Glutamatergic neuron (in vitro differentiated cells): ENCODE measurements at regions not wholly inside any gene's neighbourhood (a gene's known extent, or its start where the extent isn't known, plus 50 kb on each side); places are given as distances from the start of the nearest gene placed in this dataset.

Experiments used
- DNase-seq: peaks from one replicate; pipeline ENCODE4 v3.0.0; 2022
- H3K27ac Mint-ChIP-seq: one replicate; pipeline ENCODE4 v1.8.0; 2020; ENCODE audit warnings: mild to moderate bottlenecking, mixed read lengths, inconsistent platforms; ENCODE audit not compliant: unreplicated experiment
- H3K27me3 Mint-ChIP-seq: one replicate; pipeline ENCODE4 v1.8.0; 2020; ENCODE audit warnings: mild to moderate bottlenecking, moderate library complexity, mixed read lengths, inconsistent platforms; ENCODE audit not compliant: unreplicated experiment
- H3K36me3 Mint-ChIP-seq: one replicate; pipeline ENCODE4 v1.8.0; 2020; ENCODE audit warnings: mild to moderate bottlenecking, mixed read lengths, inconsistent platforms; ENCODE audit not compliant: unreplicated experiment
- H3K4me1 Mint-ChIP-seq: one replicate; pipeline ENCODE4 v1.8.0; 2020; ENCODE audit warnings: mild to moderate bottlenecking, low read depth, mixed read lengths, inconsistent platforms; ENCODE audit not compliant: unreplicated experiment
- H3K4me3 Mint-ChIP-seq: one replicate; pipeline ENCODE4 v1.8.0; 2020; ENCODE audit warnings: mild to moderate bottlenecking, mixed read lengths, inconsistent platforms; ENCODE audit not compliant: unreplicated experiment
- H3K9me3 Mint-ChIP-seq: one replicate; pipeline ENCODE4 v1.8.0; 2020; ENCODE audit warnings: mild to moderate bottlenecking, moderate library complexity, mixed read lengths, inconsistent platforms; ENCODE audit not compliant: unreplicated experiment
- TF ChIP-seq, protein P1 (sequence below): fragments of 200-600 bp; sonication (generic); IDR thresholded peaks from one replicate; pipeline ENCODE4 v1.5.0; 2021; ENCODE audit not compliant: partially characterized antibody, unreplicated experiment

DNA sequence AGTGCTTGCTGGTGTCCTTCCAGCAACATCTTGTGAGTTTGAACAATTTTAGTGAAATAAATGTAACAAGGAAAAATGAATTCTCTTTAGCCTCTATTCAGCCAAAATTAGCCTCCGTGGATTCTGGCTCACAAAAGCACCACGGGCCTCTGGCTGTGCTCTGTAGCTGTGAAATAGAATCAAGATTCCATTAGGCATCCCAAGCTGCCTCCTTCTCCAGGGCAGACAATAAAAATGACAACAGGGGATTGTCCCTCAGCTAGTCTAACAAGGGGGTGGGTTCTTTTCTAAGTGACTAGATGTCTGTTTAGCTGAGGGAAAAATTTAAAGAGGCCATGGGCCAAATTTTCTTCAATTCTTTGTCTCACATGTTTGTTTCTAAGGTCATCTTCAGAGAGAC, 254.7 kb upstream of the FIGN start:
- no peak for DNase-seq
- TF ChIP-seq, protein P1, sequence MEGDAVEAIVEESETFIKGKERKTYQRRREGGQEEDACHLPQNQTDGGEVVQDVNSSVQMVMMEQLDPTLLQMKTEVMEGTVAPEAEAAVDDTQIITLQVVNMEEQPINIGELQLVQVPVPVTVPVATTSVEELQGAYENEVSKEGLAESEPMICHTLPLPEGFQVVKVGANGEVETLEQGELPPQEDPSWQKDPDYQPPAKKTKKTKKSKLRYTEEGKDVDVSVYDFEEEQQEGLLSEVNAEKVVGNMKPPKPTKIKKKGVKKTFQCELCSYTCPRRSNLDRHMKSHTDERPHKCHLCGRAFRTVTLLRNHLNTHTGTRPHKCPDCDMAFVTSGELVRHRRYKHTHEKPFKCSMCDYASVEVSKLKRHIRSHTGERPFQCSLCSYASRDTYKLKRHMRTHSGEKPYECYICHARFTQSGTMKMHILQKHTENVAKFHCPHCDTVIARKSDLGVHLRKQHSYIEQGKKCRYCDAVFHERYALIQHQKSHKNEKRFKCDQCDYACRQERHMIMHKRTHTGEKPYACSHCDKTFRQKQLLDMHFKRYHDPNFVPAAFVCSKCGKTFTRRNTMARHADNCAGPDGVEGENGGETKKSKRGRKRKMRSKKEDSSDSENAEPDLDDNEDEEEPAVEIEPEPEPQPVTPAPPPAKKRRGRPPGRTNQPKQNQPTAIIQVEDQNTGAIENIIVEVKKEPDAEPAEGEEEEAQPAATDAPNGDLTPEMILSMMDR, result no peak
- no peaks in the 10 kb centered on the region for H3K27me3 Mint-ChIP-seq
- no peaks in the 10 kb centered on the region for H3K36me3 Mint-ChIP-seq
- peaks cover 2% of the 10 kb centered on the region for H3K9me3 Mint-ChIP-seq
- no peak overlapping the region for H3K4me3 Mint-ChIP-seq
- H3K27ac Mint-ChIP-seq, result no peak overlapping the region
- H3K4me1 Mint-ChIP-seq, result no peaks in the 10 kb centered on the region

DNA sequence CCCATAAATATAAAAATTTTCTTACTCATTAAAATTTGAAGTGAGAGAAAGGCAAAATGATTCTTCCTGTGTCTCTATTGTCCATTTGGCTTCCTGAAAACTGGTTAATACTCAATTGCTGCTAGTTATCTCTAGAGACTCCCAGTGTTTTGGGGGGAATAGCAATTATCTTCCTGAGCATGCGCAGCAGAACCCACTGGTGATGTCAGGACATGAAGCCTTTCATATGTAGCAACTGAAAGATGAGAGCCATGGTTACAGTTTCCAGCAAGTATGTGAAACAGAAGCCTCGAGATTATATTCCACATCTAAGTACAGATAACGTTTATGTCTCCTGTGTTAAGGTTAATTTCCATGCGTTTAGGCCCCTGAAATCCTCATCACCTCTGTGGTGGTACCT, 254.3 kb upstream of the FIGN start:
- Mint-ChIP-seq H3K4me1 (no peaks in the 10 kb centered on the region), H3K27ac (no peak overlapping the region), H3K36me3 (no peaks in the 10 kb centered on the region), H3K27me3 (no peaks in the 10 kb centered on the region), H3K4me3 (no peak overlapping the region), H3K9me3 (peaks cover 2% of the 10 kb centered on the region)
- DNase-seq, result no peak
- TF ChIP-seq, protein P1, result no peak

DNA sequence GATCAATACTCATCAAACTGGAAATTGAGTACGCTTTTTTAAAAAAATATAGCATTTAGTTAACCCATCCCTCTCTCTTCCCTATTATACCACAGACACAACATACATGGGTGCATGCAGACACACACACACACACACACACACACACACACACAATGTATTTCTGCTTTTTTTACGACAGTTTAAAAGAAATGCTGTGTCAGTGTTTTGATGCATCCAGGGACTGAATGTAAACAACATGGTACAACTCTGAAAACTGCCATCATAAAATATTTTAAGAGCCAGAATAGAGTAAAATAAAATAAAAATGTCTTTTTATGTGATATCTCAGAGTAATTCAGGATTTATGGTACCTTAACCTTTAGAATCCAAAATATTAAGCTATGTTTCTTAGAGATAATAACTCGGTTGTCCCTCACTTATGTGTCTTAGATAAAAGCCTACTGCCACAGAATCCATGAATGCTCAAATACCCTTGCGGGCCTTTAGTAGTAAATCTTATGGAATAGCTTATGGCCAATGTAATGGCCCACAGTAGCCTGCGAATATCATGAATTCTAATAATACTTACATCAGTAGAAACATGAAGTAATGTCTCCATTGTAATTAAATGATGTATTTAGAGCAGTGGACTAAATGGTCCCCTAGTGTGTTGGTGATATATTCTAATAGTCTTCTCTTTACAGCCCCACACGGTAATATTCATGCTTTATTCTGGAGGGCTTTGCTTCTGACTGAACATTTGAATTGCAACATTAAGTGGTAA, 251.6 kb upstream of the FIGN start:
- TF ChIP-seq, protein P1, result no peak
- Mint-ChIP-seq H3K27me3 (no peaks in the 10 kb centered on the region), H3K9me3 (no peaks in the 10 kb centered on the region), H3K27ac (no peak overlapping the region), H3K36me3 (no peaks in the 10 kb centered on the region), H3K4me1 (no peaks in the 10 kb centered on the region), H3K4me3 (no peak overlapping the region)
- no peak for DNase-seq

DNA sequence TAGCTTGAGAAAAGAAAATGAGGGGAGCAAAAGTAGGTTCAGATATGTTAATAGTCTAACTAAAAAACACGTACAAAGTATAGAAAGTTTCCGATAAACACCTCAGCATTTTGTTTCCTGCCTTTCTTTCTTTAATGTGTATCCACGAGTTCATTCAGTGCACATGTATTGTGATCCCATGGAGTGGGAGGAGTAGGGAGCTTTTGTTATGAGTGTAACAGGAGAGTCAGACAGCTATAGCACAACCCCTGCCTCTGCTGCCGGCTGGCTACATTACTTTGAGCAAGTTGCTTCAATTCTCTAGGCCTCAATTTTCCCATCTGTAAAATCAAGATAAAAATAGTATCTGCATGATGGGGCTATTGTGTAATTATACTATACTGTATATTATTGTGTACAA, 249.2 kb upstream of the FIGN start:
- H3K27ac Mint-ChIP-seq, result no peak overlapping the region
- H3K27me3 Mint-ChIP-seq, result peaks cover 2% of the 10 kb centered on the region
- no peaks in the 10 kb centered on the region for H3K9me3 Mint-ChIP-seq
- TF ChIP-seq, protein P1, result no peak
- no peaks in the 10 kb centered on the region for H3K36me3 Mint-ChIP-seq
- DNase-seq, result no peak
- no peak overlapping the region for H3K4me3 Mint-ChIP-seq
- H3K4me1 Mint-ChIP-seq, result no peaks in the 10 kb centered on the region

DNA sequence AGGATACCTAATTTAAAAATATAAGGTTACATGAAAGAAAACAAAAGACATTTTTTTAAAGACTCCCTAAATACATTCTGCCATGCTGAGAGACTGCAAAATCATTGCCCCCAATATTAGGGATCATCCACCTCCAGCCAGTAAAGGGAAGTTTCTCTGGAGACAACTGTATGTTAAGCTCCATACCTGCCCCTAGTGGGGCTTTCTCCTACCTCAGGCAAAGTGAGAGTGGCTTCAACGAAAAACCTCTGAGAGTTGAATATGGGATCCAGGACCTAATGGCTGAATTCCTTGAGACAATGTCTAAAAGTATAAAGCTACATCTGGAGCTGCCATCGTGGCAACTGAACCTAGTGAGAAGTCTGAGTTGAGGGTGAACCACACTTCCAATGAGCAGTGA, 248.1 kb upstream of the FIGN start:
- Mint-ChIP-seq H3K27ac (no peak overlapping the region), H3K4me1 (no peaks in the 10 kb centered on the region), H3K27me3 (peaks cover 2% of the 10 kb centered on the region), H3K36me3 (no peaks in the 10 kb centered on the region), H3K4me3 (no peak overlapping the region), H3K9me3 (no peaks in the 10 kb centered on the region)
- no peak for DNase-seq
- TF ChIP-seq, protein P1, result no peak
